ENCODE measurements at regions not wholly inside any gene's neighbourhood (a gene's known extent, or its start where the extent isn't known, plus 50 kb on each side); places are given as distances from the start of the nearest gene placed in this dataset.

DNA sequence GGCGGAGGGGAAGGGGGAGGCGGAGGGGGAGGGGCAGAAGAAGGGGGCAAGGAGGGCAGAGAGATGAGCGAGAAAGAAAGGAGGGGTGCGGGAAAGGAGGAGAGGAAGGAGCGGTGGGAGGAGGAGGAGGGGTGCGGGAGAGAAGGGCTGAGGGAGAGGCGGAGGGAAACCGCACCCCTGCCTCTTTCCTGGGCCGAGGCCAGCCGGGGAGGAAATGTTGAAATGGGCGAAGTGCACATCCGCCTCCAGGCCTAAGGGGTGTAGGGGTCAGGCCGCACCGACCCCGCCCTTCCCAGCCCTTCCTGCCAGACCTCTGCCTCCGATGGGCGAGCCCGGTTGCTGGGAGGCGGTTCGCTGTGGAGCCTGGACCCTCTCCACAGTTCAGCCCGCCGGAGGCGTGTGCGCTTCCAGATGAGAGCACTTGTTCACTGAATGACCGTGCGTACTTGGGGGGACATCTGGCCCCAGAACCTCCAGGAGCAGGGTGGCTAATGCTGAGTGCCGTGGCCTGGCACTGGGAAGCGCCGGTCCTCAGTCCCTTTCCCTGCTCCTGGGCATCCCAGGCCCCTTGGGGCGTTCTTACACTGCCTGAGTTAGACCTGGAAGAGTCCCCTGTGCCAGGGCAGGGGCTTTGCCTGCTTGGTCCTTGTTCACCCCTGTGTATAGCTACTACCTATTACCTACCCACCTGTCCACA lies 110.3 kb upstream of the KLF13 start:
- Histone ChIP-seq H3K4me1 (peaks cover 0 to 28% (median 22%) of the 10 kb centered on the region in 4 donors), H3K36me3 (no peaks in the 10 kb centered on the region), H3K4me3 (peak overlapping the region; percentile 47 to 70 (median 64)), H3K9me3 (peaks cover 0 to under 1% (median 0%) of the 10 kb centered on the region in 4 donors), H3K27me3 (no peaks in the 10 kb centered on the region), H3K27ac (peak overlapping the region; percentile 84 to 98 (median 93))
- 2 to 8% methylated on average over 30 of the region's 30 CpGs for WGBS, 2 donors
- peak; percentile 95 for DNase-seq
- intact Hi-C loops (cut with DNase I), result loop anchor here (1.0 to 5.0 kb wide), 3 partner anchors 20 to 224 kb away; partner anchors contain the start of gene MTMR10
- TF ChIP-seq POLR2AphosphoS5 (IDR thresholded peaks at IDR 0.05), result peak; percentile 47 to 62 (median 56)
- no peak for TF ChIP-seq EP300 (IDR thresholded peaks at IDR 0.05)

DNA sequence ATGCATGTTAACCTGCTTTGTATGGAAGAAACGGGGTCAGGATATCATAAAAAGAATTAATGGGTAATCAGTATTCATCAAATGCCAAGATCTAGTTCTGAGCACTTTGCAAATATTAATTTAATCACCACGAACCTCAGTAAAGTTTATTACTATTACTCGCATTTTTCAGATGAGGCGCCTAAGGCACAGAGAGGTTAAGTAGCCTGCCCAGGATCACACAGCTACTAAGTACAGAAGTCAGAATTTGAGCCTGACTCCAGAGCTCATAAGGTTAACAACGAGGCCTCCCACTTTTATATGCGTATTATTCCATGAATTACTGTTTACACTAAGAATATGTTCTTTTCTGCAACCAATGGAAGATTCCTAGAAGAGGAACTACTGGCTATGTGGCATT lies 109.6 kb upstream of the KLF13 start:
- Histone ChIP-seq H3K36me3 (no peaks in the 10 kb centered on the region), H3K27ac (peak overlapping the region; percentile 84 to 98 (median 93)), H3K4me3 (no peak overlapping the region), H3K9me3 (no peaks in the 10 kb centered on the region), H3K27me3 (no peaks in the 10 kb centered on the region), H3K4me1 (peaks cover 0 to 28% (median 22%) of the 10 kb centered on the region in 4 donors)
- TF ChIP-seq EP300 (IDR thresholded peaks at IDR 0.05), result no peak
- TF ChIP-seq POLR2AphosphoS5 (IDR thresholded peaks at IDR 0.05), result no peak
- TF ChIP-seq POLR2A (IDR thresholded peaks at IDR 0.05), result no peak
- TF ChIP-seq, protein P1, sequence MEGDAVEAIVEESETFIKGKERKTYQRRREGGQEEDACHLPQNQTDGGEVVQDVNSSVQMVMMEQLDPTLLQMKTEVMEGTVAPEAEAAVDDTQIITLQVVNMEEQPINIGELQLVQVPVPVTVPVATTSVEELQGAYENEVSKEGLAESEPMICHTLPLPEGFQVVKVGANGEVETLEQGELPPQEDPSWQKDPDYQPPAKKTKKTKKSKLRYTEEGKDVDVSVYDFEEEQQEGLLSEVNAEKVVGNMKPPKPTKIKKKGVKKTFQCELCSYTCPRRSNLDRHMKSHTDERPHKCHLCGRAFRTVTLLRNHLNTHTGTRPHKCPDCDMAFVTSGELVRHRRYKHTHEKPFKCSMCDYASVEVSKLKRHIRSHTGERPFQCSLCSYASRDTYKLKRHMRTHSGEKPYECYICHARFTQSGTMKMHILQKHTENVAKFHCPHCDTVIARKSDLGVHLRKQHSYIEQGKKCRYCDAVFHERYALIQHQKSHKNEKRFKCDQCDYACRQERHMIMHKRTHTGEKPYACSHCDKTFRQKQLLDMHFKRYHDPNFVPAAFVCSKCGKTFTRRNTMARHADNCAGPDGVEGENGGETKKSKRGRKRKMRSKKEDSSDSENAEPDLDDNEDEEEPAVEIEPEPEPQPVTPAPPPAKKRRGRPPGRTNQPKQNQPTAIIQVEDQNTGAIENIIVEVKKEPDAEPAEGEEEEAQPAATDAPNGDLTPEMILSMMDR (IDR thresholded peaks at IDR 0.05), result no peak
- DNase-seq, result no peak
- WGBS, 2 donors, result 48 to 78% methylated on average over 6 of the region's 6 CpGs
- intact Hi-C loops (cut with DNase I), result loop anchor here (5.0 kb wide), 2 partner anchors 35 to 225 kb away; partner anchors contain the start of gene MTMR10

DNA sequence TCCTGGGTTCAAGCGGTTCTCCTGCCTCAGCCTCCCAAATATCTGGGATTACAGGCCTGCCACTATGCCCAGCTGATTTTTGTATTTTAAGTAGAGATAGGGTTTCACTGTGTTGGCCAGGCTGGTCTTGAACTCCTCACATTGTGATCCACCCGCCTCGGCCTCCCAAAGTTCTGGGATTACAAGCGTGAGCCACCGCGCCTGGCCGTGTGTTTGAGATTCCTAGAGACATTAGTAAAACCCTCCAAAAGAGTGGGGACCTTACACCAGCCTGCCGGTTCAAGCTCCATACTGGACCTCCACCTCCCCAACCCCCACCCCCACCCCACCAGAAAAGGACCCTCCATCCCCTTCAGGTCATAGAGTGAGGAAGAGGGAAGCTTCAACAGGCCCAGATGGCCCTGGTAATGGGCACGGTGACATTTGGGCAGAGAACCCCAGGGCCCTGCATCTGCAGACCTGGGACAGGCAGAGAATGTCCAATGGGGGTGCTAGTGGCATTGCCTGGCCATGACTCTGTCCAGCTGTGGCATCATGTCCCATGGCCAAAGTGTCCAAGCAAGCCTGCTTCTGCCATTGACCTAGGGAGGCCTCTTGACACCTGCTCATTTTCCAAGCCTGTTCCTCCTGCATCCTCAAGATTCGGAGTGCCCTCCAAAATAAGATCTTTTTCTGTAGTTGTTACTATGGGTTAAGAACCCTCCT lies 108.9 kb upstream of the KLF13 start:
- WGBS, 2 donors, result 96 to 97% methylated on average over 10 of the region's 10 CpGs
- no peaks in the 10 kb centered on the region for H3K27me3 ChIP-seq
- H3K27ac ChIP-seq, result no peak overlapping the region
- no peak for DNase-seq
- no peak for TF ChIP-seq EP300 (IDR thresholded peaks at IDR 0.05)
- no peak for TF ChIP-seq POLR2A (IDR thresholded peaks at IDR 0.05)
- TF ChIP-seq POLR2AphosphoS5 (IDR thresholded peaks at IDR 0.05), result no peak
- TF ChIP-seq, protein P1 (IDR thresholded peaks at IDR 0.05), result no peak
- peaks cover 0 to 25% (median 19%) of the 10 kb centered on the region in 4 donors for H3K4me1 ChIP-seq
- H3K9me3 ChIP-seq, result no peaks in the 10 kb centered on the region
- intact Hi-C loops (cut with DNase I), result loop anchor here (5.0 kb wide), 2 partner anchors 35 to 225 kb away; partner anchors contain the start of gene MTMR10
- no peaks in the 10 kb centered on the region for H3K36me3 ChIP-seq
- no peak overlapping the region for H3K4me3 ChIP-seq

DNA sequence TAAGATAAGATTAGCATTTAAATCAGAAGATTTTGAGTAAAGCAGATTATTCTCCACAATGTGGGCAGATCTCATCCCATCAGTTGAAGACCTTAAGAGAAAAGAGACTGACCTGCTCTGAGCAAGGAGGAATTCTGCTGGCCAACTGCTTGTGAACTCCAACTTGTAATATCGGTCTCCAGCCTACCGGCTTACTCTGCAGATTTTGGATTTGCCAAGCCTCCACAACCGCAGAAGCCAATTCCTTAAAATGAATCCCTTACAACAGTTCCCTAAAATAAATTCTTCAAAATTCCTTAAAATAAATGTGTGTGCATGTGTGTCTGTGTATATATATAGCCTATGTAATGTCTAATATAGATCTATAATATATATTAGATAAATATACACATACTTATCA lies 107.4 kb upstream of the KLF13 start:
- Histone ChIP-seq H3K27ac (no peak overlapping the region), H3K27me3 (no peaks in the 10 kb centered on the region), H3K4me3 (no peak overlapping the region), H3K4me1 (peaks cover 0 to 35% (median 20%) of the 10 kb centered on the region in 4 donors), H3K9me3 (no peaks in the 10 kb centered on the region), H3K36me3 (no peaks in the 10 kb centered on the region)
- intact Hi-C loops (cut with DNase I), result loop anchor here (5.0 kb wide), 2 partner anchors 33 to 227 kb away; partner anchors contain the start of gene MTMR10
- no peak for DNase-seq
- WGBS, 2 donors, result 58 to 60% methylated on average over 3 of the region's 3 CpGs
- TF ChIP-seq, protein P1 (IDR thresholded peaks at IDR 0.05), result no peak
- no peak for TF ChIP-seq POLR2A (IDR thresholded peaks at IDR 0.05)
- no peak for TF ChIP-seq POLR2AphosphoS5 (IDR thresholded peaks at IDR 0.05)

DNA sequence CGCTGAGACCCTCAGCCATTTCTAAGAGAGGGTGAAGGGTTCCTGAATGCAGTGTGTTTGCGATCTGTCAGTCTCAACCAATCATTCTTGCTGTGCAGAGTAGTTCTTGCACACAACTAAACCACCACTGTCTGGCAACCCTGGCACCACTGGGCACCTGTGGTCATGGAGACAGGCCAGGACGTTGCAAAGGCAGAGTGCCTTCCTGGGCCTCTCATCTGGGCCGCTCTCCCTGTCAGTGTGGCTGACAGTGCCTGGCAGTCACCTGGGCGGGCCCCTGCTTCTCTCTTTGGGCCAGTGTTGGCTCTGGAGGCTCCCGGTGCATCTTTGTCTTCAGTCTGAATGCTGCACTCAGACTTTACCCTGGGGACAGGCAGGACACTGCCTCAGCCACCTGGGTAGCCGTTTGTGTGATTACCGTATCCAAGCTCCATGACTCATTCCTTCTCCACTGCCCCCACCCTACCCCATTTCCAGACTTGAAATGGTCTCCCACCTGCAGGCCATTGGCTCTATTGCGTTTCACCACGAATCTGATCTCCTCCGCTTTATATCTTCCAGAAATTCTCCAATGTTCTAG lies 104.6 kb upstream of the KLF13 start:
- intact Hi-C loops (cut with DNase I), result no loop called here
- no peak overlapping the region for H3K27ac ChIP-seq
- no peak for DNase-seq
- TF ChIP-seq EP300 (IDR thresholded peaks at IDR 0.05) (no peak), POLR2A (IDR thresholded peaks at IDR 0.05) (no peak), POLR2AphosphoS5 (IDR thresholded peaks at IDR 0.05) (no peak)
- TF ChIP-seq, protein P1 (IDR thresholded peaks at IDR 0.05), result no peak
- WGBS, 2 donors, result 67 to 79% methylated on average over 11 of the region's 11 CpGs
- peaks cover 0 to 13% (median 5%) of the 10 kb centered on the region in 4 donors for H3K4me1 ChIP-seq
- H3K4me3 ChIP-seq, result no peak overlapping the region
- H3K9me3 ChIP-seq, result no peaks in the 10 kb centered on the region
- H3K27me3 ChIP-seq, result no peaks in the 10 kb centered on the region
- no peaks in the 10 kb centered on the region for H3K36me3 ChIP-seq

Measured in sigmoid colon (tissue), 6 donors.